UCSD-AML1 (cell line): ENCODE measurements at regions not wholly inside any gene's neighbourhood (a gene's known extent, or its start where the extent isn't known, plus 50 kb on each side); places are given as distances from the start of the nearest gene placed in this dataset.
A peak's percentile ranks its signal among the peaks of the same experiment; 100 is the strongest.

Source experiments
- DNase-seq: peaks from one replicate; lab custom pipeline; 2025; ENCODE audit not compliant: unreplicated experiment; lab: John Stamatoyannopoulos, UW

DNA sequence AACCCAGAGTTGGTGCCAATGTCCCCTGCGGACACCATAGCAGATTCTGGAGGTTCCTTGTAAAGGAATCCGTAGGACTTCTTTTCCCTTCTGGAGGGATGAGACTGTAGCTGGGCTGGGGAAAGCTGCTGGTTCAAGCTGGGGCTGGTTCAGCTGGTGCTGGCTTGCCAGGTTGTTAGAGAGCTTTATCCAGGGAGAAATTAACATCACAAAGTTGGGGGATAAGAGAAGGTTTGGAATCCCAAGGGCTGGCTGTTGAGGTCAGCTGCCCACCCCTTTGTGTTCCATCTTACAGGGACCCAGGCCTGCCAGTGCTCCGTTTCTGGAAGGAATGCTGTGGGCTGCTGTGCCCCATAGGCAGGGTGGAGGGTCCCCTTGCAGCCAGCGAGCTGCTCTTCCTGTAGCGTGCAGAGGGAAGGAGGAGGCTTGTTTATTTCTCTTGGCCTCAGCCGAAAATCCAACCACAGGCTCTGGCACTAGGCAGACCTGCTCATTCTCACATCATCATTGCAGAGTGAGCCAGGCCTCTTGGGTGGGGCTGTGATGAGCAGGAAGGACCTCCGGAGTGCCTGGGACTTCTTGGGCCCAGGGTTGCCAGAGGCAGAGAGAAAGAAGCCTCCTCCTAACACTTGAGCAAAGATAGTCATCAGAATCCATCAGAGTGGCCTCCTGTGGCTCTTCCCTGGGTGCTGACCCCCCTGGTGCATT lies 251.1 kb downstream of the SEC14L1 start:
- DNase-seq: no peak

- DNase-seq: peak; percentile 47
These were observed 251.9 kb downstream of the SEC14L1 start for GRCh38 chr17:77392376-77393273.

GRCh38 chr17:77393274-77393600 lies 252.5 kb downstream of the SEC14L1 start:
- DNase-seq: no peak

- DNase-seq: no peak
These were observed 253.2 kb downstream of the SEC14L1 start for GRCh38 chr17:77393867-77394539.

DNA sequence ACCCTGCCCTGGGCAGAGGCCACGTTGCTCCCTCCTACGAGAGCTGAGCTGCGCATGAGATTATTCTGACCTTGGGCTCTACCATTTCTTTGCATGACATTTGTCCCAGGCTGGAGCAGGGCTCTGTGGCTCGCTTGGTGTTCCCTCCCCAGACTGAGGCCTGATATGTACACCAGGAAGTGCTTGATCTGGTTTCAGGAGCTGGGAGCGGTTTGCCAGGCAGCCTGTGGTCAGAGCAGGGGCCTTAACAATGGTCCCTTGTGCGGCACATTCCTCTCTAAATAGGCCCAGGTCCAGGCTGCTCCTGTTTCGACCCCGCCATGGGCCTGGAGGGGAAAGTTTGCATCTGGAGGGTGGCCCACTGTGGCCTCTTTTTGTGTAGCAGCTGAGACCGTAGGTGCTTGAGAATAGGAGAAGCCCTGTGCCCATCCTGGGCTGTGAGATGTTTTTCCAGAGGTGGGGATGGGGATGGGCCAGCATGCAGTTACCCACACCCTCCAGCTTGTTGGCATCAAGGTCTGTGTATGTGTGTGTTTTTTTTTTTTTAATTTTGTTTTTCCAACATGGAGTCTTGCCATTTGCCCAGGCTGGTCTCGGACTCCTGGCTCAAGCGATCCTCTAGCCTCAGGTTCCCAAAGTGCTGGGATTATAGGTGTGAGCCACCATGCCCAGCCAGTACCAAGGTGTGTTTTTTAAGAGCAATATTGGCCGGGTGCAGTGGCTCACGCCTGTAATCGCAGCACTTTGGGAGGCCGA lies 253.9 kb downstream of the SEC14L1 start:
- peak; percentile 44 for DNase-seq

GRCh38 chr17:77395501-77396048 lies 254.8 kb downstream of the SEC14L1 start:
- no peak for DNase-seq

GRCh38 chr17:77396610-77397009 lies 255.8 kb downstream of the SEC14L1 start:
- DNase-seq: no peak

GRCh38 chr17:77398274-77398673 lies 257.5 kb downstream of the SEC14L1 start:
- DNase-seq: no peak

DNA sequence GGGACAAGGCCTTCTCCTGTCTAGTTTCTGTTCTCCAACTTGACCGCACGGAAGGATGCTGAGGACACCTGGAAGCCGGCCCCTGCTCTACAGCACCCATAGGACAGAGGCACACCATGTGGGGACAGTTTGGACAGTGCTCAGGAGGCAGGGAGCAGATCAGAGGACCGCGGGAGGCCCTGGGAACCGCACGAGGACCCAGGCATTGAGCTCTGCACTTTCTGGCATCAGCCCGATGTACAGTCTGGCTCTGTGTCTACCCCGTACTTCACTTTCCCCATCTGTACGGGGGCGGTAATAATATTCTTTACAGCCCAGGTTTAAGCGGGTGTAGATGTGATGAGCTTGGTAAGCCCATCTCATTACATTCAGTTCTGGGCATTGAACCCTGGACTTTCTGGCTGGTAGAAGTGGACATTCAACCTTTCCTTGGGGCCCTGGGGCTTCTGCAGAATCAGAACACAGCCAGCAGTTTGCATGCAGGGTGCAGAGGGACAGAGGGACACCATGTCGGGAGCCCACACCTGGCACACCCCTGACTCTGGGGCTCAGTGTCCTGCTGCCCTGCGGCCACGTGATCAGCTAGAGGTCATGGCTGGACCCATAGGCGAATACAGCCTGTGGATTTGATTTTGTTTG lies 258.7 kb downstream of the SEC14L1 start:
- no peak for DNase-seq

- DNase-seq: peak; percentile 91
These were observed 259.7 kb downstream of the SEC14L1 start for GRCh38 chr17:77400445-77400870.

DNA sequence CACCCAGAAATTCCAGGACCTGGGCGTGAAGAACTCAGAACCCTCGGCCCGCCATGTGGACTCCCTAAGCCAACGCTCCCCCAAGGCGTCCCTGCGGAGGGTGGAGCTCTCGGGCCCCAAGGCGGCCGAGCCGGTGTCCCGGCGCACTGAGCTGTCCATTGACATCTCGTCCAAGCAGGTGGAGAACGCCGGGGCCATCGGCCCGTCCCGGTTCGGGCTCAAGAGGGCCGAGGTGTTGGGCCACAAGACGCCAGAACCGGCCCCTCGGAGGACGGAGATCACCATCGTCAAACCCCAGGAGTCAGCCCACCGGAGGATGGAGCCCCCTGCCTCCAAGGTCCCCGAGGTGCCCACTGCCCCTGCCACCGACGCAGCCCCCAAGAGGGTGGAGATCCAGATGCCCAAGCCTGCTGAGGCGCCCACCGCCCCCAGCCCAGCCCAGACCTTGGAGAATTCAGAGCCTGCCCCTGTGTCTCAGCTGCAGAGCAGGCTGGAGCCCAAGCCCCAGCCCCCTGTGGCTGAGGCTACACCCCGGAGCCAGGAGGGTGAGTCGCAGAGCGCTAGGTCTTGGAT lies 261.5 kb downstream of the SEC14L1 start:
- no peak for DNase-seq

GRCh38 chr17:77403854-77404253 lies 263.1 kb downstream of the SEC14L1 start:
- no peak for DNase-seq

- peak; percentile 78 for DNase-seq
These were observed 264.2 kb downstream of the SEC14L1 start for GRCh38 chr17:77404812-77405581.

DNA sequence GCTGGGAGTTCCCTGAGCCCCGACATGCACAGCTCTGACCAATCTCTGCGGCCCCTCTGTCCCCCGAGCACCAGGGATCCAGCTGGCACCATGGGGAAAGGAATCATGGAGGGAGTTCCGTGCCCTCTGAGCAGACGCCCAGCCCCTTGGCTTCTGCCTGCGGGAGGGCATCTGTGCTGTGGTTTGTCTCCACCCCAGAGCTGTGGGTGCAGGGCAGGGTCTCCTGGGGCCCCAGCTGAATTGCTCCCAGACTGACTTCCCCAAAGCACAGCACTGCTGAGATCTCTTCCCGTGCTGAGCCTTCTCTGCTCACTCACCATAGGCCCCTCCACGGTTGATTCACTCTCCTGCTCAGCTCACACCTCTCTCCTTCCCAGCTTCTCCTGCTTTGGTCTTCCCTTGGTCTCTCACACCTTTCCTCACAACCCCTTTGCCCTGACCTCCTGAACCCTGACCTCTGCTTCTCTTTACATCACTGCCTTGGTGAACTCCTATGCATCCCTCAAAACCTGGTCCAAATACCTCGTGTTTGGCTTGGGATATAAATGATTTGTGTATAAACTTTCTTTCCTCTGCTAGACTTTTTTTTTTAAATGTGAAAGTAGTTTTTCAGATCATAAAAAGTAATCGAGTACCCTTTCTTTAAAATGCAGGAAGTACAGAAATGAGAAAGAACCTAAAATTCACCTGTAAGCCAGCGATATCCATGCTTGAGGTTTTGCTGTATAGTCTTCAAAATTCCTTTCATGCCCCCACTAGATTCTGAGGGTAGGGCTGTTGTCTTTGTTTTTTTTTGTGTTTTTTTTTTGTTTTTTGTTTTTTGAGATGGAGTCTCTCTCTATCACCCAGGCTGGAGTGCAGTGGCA lies 265.3 kb downstream of the SEC14L1 start:
- DNase-seq: peak; percentile 48

DNA sequence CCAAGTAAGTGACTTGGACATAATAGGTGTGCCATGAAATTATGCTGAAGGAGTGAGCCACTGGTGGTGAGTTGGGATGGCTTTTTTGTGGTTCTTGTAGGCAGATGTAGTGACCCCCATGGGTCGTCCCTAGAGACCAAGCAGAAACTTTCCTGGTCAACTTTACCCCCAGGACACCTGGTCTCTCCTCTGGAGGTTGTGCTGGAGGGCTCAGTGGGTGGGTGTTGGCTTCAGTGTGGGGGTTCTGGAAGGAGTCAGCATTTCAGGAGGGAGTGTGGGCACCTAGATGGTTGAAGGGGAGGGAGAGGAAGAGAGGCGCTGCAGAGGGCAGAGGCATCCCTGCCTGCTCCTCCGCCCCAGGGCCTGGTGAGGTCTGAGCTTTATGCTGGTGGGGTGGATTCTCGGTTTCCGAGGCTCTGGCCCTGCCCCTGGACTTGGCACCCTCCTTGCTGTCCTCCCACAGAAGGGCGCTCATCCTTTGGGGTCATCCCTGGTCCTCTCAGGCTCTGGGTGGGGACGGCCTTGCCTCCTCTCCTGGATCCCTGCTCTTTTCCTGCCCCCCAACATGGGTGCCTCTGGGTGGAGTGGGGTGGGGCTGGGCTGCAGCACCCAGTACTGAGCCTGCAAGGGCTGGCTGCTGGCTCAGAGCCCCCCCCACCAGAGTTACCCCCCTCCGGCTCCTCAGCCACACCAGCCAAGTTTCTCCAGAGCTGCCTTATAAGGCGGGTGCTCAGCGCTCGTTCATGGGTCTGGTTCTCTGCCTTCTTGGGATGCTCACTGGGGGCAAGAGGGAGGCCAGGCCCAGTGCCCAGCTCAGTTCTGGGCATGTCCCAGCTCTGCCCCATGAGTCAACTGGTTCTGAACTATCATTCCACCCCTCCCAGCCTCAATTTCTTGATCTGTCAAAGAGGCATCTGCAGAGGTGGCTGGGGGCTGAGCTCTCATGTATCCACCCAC lies 266.8 kb downstream of the SEC14L1 start:
- no peak for DNase-seq

GRCh38 chr17:77408284-77408683 lies 267.5 kb downstream of the SEC14L1 start:
- no peak for DNase-seq
